NCI-H146 treated with DMSO at 0.1 percent for 48 hours (cell line): ENCODE measurements at regions not wholly inside any gene's neighbourhood (a gene's known extent, or its start where the extent isn't known, plus 50 kb on each side); places are given as distances from the start of the nearest gene placed in this dataset.
"Not testable (repeated sequence)": the region's sequence is repeated elsewhere in the genome, so short reads cannot be mapped to it uniquely, and the experiment has no call there.

Source experiments
- DNase-seq: peaks from one replicate; lab custom pipeline; 2025; ENCODE audit not compliant: unreplicated experiment; lab: John Stamatoyannopoulos, UW

DNA sequence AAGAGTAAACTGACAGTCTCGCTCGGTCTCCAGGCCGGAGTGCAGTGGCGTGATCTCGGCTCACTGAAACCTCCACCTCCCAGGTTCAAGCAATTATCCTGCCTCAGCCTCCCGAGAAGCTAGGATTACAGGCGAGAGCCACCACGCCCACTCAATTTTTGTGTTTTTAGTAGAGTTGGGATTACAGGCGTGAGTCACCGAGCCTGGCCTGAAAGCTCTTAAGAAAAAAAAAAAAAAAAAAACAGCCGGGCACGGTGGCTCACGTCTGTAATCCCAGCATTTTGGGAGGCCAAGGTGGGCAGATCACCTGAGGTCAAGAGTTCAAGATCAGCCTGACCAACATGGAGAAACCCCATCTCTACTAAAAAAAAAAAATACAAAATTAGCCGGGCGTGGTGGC, 55.3 kb upstream of the THOC2 start:
- DNase-seq, result not testable (repeated sequence)

DNA sequence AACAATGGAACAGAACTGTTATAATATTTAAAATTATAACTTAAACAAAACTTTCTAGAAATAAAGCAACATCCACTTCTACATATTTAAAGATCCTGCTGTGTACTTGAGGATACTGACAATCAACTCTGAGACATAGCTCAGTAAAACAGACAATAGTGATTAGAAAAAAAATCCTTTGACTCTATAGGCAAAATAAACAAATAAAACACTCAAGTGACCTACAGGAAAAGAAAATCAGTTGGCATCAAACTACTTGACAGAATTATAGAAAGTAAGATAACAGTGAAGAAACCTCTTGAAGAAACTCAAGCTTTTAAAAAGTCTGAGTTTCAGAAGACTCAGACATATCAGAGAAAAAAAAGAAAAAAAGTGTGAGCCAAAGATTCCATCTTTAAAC, 55.9 kb upstream of the THOC2 start:
- no peak for DNase-seq

DNA sequence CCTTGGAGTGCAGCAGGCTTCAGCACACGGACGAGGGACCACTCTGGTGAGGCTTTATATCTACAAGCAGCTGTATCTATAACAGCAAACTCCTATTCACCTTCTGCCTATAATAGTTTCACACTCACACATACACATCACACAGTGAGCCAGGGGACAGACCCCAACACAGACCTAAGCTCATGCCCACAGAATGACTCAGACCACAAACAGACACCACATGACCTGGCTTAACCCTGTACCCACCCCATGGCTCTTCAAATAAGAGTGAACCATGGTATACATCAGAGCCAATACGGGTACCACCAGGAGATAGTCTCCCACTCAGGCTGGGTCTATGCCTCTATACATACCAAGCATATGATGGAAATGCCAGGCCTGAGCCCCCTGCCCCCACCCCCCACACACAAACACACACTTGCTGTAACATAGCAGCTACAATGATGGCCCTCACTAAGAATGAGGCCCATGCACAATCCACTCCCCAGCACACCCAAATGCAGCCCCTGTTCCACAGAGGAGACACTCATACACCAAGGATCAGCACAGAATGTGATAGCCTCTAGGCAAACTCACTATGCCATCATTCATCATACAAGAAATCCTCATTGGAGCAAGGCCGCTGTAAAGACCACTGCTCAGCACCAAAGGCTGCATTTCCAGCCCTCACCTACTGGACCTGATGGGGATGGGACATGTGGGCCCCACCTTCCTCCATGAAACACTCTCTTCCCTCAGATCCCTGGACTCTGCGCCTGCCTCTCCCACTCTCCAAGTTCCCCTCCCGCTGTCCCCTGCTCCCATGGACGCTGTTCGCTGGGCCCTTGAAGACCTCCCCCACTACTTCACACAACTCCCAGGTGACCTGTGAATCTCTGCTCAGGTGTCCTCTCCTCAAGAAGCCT, 62.1 kb upstream of the XIAP start:
- no peak for DNase-seq

DNA sequence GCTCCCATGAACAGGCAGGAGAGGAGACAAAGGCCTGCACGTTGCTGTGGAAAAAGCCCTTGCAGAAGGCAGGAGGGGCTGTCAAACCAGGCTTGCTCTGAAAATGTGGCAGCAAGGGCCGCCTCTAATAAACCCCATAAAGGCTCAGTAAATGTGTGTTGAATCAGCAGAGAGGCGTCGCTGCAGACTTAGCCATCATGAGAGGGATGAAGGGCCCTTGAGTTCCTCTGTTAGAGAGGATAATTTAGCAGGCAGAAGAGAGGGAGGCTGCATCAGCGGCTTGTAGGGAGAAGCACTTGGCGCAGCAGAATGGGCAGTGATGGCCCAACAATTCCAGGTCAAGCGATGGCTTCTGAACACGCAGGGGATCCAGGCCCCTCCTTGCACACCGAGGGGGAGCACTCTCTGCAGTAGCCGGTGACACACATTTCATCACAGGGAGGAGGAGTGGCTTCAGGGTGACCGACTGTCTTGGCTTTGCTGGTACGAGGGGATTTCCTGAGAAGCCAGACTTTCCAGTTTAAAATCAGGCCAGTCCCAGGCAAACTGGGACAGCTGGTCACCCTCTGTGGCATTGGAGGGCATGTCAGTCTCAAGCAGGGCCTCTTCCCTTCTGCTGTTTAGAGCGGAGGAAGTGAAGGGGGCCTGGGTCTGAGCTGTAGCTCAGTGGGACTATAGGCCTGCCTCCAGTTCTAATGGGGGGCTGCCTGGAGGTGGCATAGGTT, 61.0 kb upstream of the XIAP start:
- not testable (repeated sequence) for DNase-seq

DNA sequence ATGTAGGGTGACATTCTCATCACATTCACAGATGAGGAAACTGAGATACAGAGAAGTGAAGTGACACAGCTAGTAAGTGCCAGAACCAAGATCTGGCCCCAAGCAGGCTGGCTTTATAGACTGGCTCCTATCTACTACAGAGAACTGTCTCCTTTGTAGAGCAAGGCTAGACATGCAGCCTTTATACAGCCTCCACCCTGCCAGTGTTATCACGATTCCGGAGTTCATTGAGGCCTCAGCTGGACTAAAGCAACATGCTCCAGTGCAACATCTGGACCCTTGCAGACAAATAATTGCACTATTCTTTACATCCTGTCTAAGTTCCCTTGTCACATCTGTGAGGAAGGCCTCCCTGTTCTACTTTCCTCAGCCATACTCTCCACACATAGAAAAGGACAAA, 58.0 kb upstream of the XIAP start:
- no peak for DNase-seq

DNA sequence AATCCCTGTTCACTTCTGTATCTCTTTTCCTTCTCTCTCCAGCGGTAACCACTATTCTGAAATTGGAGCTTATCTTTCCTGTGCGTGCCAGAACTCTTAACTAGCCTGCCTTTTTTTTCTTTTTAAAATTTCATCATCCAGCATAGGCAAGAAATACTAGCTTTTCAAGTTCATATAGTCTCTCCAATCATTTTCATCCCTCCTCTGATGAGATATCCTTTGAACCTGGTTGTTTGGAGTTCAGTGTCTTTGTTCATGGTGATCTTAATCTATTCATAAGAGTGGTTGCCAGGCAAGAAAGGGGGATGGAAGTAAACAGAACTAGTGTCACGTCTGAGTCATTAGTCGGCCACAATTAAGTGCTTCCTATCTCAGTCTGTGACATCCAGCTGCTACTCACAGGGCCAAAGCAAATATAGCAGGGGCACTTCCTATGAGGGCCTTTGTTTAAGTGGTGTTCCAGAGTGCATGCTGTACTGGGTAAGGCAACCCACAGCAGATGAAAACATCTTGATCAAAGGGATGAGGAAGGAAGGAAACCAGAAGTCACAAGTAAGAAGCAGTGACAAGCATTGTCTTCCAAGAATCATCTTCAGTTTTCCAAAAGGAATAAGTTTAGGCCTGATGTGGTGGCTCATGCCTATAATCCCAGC, 56.4 kb upstream of the XIAP start:
- DNase-seq, result peak; percentile 97

DNA sequence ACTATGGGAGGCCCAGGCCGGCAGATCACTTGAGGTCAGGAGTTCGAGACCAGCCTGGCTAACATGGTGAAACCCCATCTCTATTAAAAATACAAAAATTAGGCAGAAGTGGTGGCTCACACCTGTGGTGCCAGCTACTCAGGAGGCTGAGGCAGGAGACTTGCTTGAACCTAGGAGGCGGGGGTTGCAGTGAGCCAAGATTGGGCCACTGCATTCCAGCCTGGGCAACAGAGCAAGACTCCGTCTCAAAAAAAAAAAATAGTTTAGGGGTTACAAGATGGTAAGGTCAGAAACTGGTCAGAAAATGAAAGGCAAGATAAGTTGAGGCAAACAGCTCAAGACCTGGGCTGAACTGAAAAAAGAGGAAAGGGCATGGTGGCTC, 55.9 kb upstream of the XIAP start:
- DNase-seq, result not testable (repeated sequence)

DNA sequence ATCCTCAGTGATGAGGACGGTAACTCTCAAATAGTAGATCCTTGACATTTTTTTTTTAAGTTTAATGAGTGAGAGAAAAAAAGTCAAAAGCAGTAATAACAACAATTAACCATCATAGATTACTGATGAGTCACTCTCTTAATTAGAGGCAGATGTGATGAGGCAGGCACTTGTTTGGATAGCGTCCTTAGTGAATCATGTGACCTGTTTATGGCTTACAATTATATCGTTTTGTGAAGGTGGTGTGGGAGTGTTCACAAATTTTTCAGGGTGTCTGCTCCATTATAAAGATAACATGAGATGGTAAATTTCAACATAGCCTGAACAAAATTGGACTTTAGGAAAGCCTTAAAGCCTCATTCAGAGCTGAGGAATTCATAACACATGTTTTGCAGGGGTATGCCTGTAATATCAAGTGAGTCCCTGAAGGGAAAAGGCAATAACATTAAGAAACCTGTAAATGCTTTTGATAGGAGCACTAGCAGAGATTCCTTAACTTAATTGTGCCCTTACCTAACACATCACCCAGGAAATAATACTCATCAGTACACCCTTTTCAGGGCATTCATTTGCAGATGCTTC, 51.9 kb upstream of the XIAP start:
- DNase-seq, result peak; percentile 51

DNA sequence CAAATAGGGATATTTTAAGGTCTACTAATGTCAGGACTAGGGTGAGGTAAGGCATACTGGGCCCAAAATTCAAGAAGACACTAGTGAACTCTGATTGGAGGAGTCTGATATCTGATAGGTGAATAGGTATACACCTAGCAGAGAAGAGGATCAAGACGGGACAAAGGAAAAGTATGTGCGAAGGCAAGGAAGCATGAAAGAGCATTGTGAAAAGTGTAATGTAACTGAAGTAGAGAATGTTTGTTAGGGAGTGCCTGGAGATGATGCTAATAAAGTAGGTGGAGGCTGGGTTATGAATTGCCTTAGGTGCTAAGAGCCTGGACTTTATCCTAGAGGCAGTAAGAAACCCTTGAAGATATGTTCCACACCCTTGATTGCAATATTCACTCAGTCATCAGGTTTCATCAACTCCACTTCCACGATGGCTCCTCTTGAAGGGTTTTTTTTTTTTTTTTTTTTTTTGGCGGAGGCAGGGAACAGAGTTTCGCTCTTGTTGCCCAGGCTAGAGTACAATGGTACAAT, 49.9 kb upstream of the XIAP start:
- no peak for DNase-seq
